Prostate gland (tissue), 2 donors: ENCODE measurements at regions not wholly inside any gene's neighbourhood (a gene's known extent, or its start where the extent isn't known, plus 50 kb on each side); places are given as distances from the start of the nearest gene placed in this dataset.

Experiments
- DNase-seq: peaks from one replicate; pipeline ENCODE4 v3.0.0-alpha.2; 2019; ENCODE audit warnings: low spot score
- H3K27ac ChIP-seq, 2 donors: fragments of 200-600 bp; sonication (generic); 2 replicates each; pipeline ENCODE4 v1.5.1; 2017 to 2019
- H3K27me3 ChIP-seq: fragments of 200-600 bp; sonication (generic); replicated peaks from 2 replicates; pipeline ENCODE4 v1.5.1; 2019; ENCODE audit not compliant: insufficient read depth
- H3K36me3 ChIP-seq, 2 donors: fragments of 200-600 bp; sonication (generic); 1 replicate in 1 of 2; 2 replicates in 1 of 2; pipeline versions ENCODE4 v1.5.1 to v1.8.1; 2017 to 2019
- H3K4me1 ChIP-seq: fragments of 200-600 bp; sonication (generic); replicated peaks from 2 replicates; pipeline ENCODE4 v1.5.1; 2019
- H3K4me3 ChIP-seq, 2 donors: fragments of 200-600 bp; sonication (generic); 2 replicates each; pipeline ENCODE4 v1.5.1; 2017 to 2019
- H3K9me3 ChIP-seq: fragments of 200-600 bp; sonication (generic); 2 replicates; pipeline ENCODE4 v1.5.1; 2017
- POLR2A ChIP-seq: fragments of 450-650 bp; IDR thresholded peaks from one replicate; pipeline ENCODE4 v1.6.1; 2016; ENCODE audit warnings: antibody characterized with exemption, mild to moderate bottlenecking
- POLR2AphosphoS5 ChIP-seq: sonication (generic); formaldehyde crosslinking; IDR thresholded peaks from one replicate; pipeline ENCODE4 v1.6.1; 2017; ENCODE audit warnings: antibody characterized with exemption
- WGBS: methylation state at CpG from one replicate; pipeline ENCODE4 v1.1.5; 2018; 5-methylcytosine and 5-hydroxymethylcytosine counted together
- intact Hi-C: fragments of 100-400 bp; cut with DNase I; formaldehyde crosslinking; loops from one replicate; pipeline ENCODE4 v1.14.2; 2022
- TF ChIP-seq, protein P1 (sequence below), 4 experiments: fragments of 200-600 bp in 2 of 4; fragments of 450-650 bp in 2 of 4; sonication (generic) in 2 of 4; IDR thresholded peaks; 1 replicate in 3 of 4; 2 replicates in 1 of 4; pipeline ENCODE4 v1.5.1; 2016 to 2019; ENCODE audit warnings: antibody characterized with exemption in 4 of 4, mild to moderate bottlenecking in 2 of 4, moderate library complexity in 2 of 4

- no peak overlapping the region for H3K27ac ChIP-seq
- no peaks in the 10 kb centered on the region for H3K4me1 ChIP-seq
- no peak overlapping the region for H3K4me3 ChIP-seq
- no peak for DNase-seq
- WGBS: 97% methylated on average over 5 of the region's 5 CpGs
- TF ChIP-seq POLR2A (no peak), POLR2AphosphoS5 (no peak)
- TF ChIP-seq, protein P1, sequence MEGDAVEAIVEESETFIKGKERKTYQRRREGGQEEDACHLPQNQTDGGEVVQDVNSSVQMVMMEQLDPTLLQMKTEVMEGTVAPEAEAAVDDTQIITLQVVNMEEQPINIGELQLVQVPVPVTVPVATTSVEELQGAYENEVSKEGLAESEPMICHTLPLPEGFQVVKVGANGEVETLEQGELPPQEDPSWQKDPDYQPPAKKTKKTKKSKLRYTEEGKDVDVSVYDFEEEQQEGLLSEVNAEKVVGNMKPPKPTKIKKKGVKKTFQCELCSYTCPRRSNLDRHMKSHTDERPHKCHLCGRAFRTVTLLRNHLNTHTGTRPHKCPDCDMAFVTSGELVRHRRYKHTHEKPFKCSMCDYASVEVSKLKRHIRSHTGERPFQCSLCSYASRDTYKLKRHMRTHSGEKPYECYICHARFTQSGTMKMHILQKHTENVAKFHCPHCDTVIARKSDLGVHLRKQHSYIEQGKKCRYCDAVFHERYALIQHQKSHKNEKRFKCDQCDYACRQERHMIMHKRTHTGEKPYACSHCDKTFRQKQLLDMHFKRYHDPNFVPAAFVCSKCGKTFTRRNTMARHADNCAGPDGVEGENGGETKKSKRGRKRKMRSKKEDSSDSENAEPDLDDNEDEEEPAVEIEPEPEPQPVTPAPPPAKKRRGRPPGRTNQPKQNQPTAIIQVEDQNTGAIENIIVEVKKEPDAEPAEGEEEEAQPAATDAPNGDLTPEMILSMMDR (IDR thresholded peaks at IDR 0.05): no peak
- intact Hi-C loops: no loop called here
- no peaks in the 10 kb centered on the region for H3K36me3 ChIP-seq
- no peaks in the 10 kb centered on the region for H3K27me3 ChIP-seq
- H3K9me3 ChIP-seq: no peaks in the 10 kb centered on the region
These were observed 116.9 kb upstream of the SLC1A3 start for GRCh38 chr5:36489505-36489904.

GRCh38 chr5:36491856-36492255, 114.5 kb upstream of the SLC1A3 start:
- Histone ChIP-seq H3K27ac (no peak overlapping the region), H3K9me3 (no peaks in the 10 kb centered on the region), H3K4me1 (no peaks in the 10 kb centered on the region), H3K4me3 (no peak overlapping the region), H3K36me3 (no peaks in the 10 kb centered on the region), H3K27me3 (no peaks in the 10 kb centered on the region)
- TF ChIP-seq POLR2AphosphoS5: no peak
- TF ChIP-seq, protein P1 (IDR thresholded peaks at IDR 0.05): no peak
- no peak for TF ChIP-seq POLR2A
- intact Hi-C loops: no loop called here
- DNase-seq: no peak
- 28% methylated on average over 7 of the region's 7 CpGs for WGBS

DNA sequence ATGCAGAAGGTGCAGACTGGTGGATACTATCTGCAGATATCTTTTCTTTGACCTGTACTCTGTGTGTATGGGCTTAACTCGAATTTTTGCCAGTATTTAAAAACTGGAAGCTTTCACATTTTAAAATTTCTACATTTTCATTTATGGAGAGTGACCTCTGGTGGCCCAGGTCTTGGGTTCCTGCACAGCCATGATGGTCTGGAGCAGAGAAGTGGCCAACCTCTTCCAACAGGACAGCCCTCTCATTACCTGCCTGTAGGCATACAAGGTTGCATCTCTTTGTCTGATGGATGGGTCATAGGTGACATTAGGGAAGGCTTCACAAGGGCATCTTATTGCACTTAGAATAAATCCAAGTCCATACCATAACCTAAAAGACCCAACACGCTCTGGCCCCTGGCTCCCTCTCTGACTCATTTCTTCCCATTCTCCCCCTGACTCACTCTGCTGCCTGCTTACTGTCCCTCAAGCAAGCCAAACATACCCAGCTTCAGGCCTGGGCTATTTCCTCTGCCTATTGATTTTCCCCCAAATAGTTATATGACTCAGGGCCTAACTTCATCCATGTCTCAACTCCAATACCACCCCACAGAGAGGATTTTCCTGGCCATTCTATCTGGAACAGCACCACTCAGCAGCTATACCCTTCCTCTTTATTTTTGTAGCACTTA, 113.3 kb upstream of the SLC1A3 start:
- no peaks in the 10 kb centered on the region for H3K4me1 ChIP-seq
- no peak for DNase-seq
- no peaks in the 10 kb centered on the region for H3K9me3 ChIP-seq
- intact Hi-C loops: no loop called here
- no peak for TF ChIP-seq POLR2A
- TF ChIP-seq POLR2AphosphoS5: no peak
- TF ChIP-seq, protein P1 (IDR thresholded peaks at IDR 0.05): no peak
- H3K36me3 ChIP-seq: no peaks in the 10 kb centered on the region
- H3K27ac ChIP-seq: no peak overlapping the region
- H3K4me3 ChIP-seq: no peak overlapping the region
- no peaks in the 10 kb centered on the region for H3K27me3 ChIP-seq
- WGBS: 90% methylated on average over 2 of the region's 2 CpGs

- Histone ChIP-seq H3K27ac (no peak overlapping the region), H3K9me3 (no peaks in the 10 kb centered on the region), H3K4me1 (no peaks in the 10 kb centered on the region), H3K4me3 (no peak overlapping the region), H3K27me3 (no peaks in the 10 kb centered on the region), H3K36me3 (no peaks in the 10 kb centered on the region)
- 95% methylated on average over 1 of the region's 1 CpG for WGBS
- intact Hi-C loops: no loop called here
- TF ChIP-seq POLR2AphosphoS5 (no peak), POLR2A (no peak)
- TF ChIP-seq, protein P1 (IDR thresholded peaks at IDR 0.05): no peak
- no peak for DNase-seq
These were observed 112.4 kb upstream of the SLC1A3 start for GRCh38 chr5:36494028-36494427.
